Progenitor cell of endocrine pancreas (in vitro differentiated cells): ENCODE measurements at regions not wholly inside any gene's neighbourhood (a gene's known extent, or its start where the extent isn't known, plus 50 kb on each side); places are given as distances from the start of the nearest gene placed in this dataset.

Experiments
- DNase-seq: peaks from one replicate; pipeline ENCODE4 v3.0.0; 2021; ENCODE audit warnings: low spot score; ENCODE audit not compliant: unreplicated experiment
- H3K27ac Mint-ChIP-seq: 2 replicates; pipeline ENCODE4 v1.8.0; 2021; ENCODE audit warnings: mild to moderate bottlenecking, moderate library complexity, mixed read lengths
- H3K27me3 Mint-ChIP-seq: 2 replicates; pipeline ENCODE4 v1.8.0; 2021; ENCODE audit warnings: mixed read lengths
- H3K36me3 Mint-ChIP-seq: 2 replicates; pipeline ENCODE4 v1.8.0; 2022; ENCODE audit warnings: mixed read lengths; ENCODE audit not compliant: insufficient read depth
- H3K4me1 Mint-ChIP-seq: 2 replicates; pipeline ENCODE4 v1.8.0; 2021; ENCODE audit warnings: low read depth, mixed read lengths
- H3K4me3 Mint-ChIP-seq: 2 replicates; pipeline ENCODE4 v1.8.0; 2021; ENCODE audit warnings: low read depth, mild to moderate bottlenecking, moderate library complexity, mixed read lengths
- H3K9me3 Mint-ChIP-seq: 2 replicates; pipeline ENCODE4 v1.8.0; 2021; ENCODE audit warnings: low read depth, mixed read lengths
- CTCF ChIP-seq: fragments of 200-600 bp; sonication (generic); IDR thresholded peaks from one replicate; pipeline ENCODE4 v1.5.0; 2021; ENCODE audit warnings: antibody characterized with exemption, mild to moderate bottlenecking; ENCODE audit not compliant: unreplicated experiment

- TF ChIP-seq CTCF = no peak
- Mint-ChIP-seq H3K4me1 (no peaks in the 10 kb centered on the region), H3K27me3 (peaks cover 12% of the 10 kb centered on the region), H3K36me3 (no peaks in the 10 kb centered on the region), H3K9me3 (no peaks in the 10 kb centered on the region), H3K27ac (no peak overlapping the region), H3K4me3 (no peak overlapping the region)
- no peak for DNase-seq
Observed at GRCh38 chr9:84593352-84593751, 76.2 kb upstream of the NTRK2 start.

- DNase-seq = no peak
- H3K27ac Mint-ChIP-seq = no peak overlapping the region
- peaks cover 21% of the 10 kb centered on the region for H3K27me3 Mint-ChIP-seq
- no peaks in the 10 kb centered on the region for H3K36me3 Mint-ChIP-seq
- H3K4me1 Mint-ChIP-seq = no peaks in the 10 kb centered on the region
- H3K9me3 Mint-ChIP-seq = no peaks in the 10 kb centered on the region
- TF ChIP-seq CTCF = no peak
- no peak overlapping the region for H3K4me3 Mint-ChIP-seq
Observed at GRCh38 chr9:84597131-84597530, 72.4 kb upstream of the NTRK2 start.

- Mint-ChIP-seq H3K9me3 (no peaks in the 10 kb centered on the region), H3K4me1 (no peaks in the 10 kb centered on the region), H3K27ac (no peak overlapping the region), H3K4me3 (no peak overlapping the region), H3K36me3 (no peaks in the 10 kb centered on the region), H3K27me3 (peaks cover 21% of the 10 kb centered on the region)
- no peak for TF ChIP-seq CTCF
- no peak for DNase-seq
Observed at GRCh38 chr9:84598921-84599636, 70.5 kb upstream of the NTRK2 start.

GRCh38 chr9:84600739-84601138, 68.8 kb upstream of the NTRK2 start:
- H3K36me3 Mint-ChIP-seq = no peaks in the 10 kb centered on the region
- H3K4me1 Mint-ChIP-seq = no peaks in the 10 kb centered on the region
- no peak overlapping the region for H3K4me3 Mint-ChIP-seq
- no peak overlapping the region for H3K27ac Mint-ChIP-seq
- TF ChIP-seq CTCF = no peak
- H3K27me3 Mint-ChIP-seq = peaks cover 24% of the 10 kb centered on the region
- no peak for DNase-seq
- no peaks in the 10 kb centered on the region for H3K9me3 Mint-ChIP-seq

- no peak overlapping the region for H3K27ac Mint-ChIP-seq
- H3K27me3 Mint-ChIP-seq = peaks cover 9% of the 10 kb centered on the region
- no peaks in the 10 kb centered on the region for H3K36me3 Mint-ChIP-seq
- no peak for DNase-seq
- no peaks in the 10 kb centered on the region for H3K4me1 Mint-ChIP-seq
- H3K9me3 Mint-ChIP-seq = no peaks in the 10 kb centered on the region
- no peak for TF ChIP-seq CTCF
- no peak overlapping the region for H3K4me3 Mint-ChIP-seq
Observed at GRCh38 chr9:84604223-84604622, 65.3 kb upstream of the NTRK2 start.
